K562 (cell line): ENCODE measurements at regions not wholly inside any gene's neighbourhood (a gene's known extent, or its start where the extent isn't known, plus 50 kb on each side); places are given as distances from the start of the nearest gene placed in this dataset.

Source experiments
- ATAC-seq: fragments of 200-7000 bp; cut with Tn5 transposase; 3 replicates; pipeline ENCODE4 v1.9.1; 2020; ENCODE audit warnings: moderate library complexity
- BruUV-seq: library from RNA; stranded (reverse); fragments of 400-500 nt; replicated peaks from 2 replicates; lab custom pipeline; 2021; lab: Mats Ljungman, UMichigan
- CTCF ChIA-PET: fragments of 300-600 bp; formaldehyde crosslinking; extraction: SDS; loops from one replicate; lab custom pipeline; 2021; ENCODE audit warnings: low intra/inter-chr PET ratio; lab: Yijun Ruan, JAX
- POLR2A ChIA-PET: fragments of 300-600, 350-650 bp; sonication (Branson Sonifier 250); formaldehyde crosslinking; extraction: SDS; loops from one replicate; lab custom pipeline; 2021; ENCODE audit warnings: antibody characterized with exemption, inconsistent platforms; lab: Yijun Ruan, JAX
- DNase-seq, 4 experiments: peaks; one replicate each; pipeline versions ENCODE4 v3.0.0 to v3.0.0-alpha.2; 2011 to 2018; ENCODE audit warnings: low spot score in 3 of 4, mixed read lengths in 3 of 4; ENCODE audit errors: extremely low read depth in 1 of 4
- FAIRE-seq: peaks from 2 replicates; lab custom pipeline; 2011; peaks lifted over from hg19 to GRCh38; lab: Jason Lieb, UNC
- H2AFZ ChIP-seq: 2 replicates; pipeline ENCODE4 v1.6.0; 2011; ENCODE audit warnings: low read depth, low read length, control low read depth, inconsistent platforms
- H3K27ac ChIP-seq: fragments of 200-600 bp; 3 replicates; pipeline ENCODE4 v1.8.0; 2011; ENCODE audit warnings: low read depth, mild to moderate bottlenecking, control low read depth, inconsistent platforms, low read length, moderate library complexity, mixed read lengths; ENCODE audit errors: extremely low read depth
- H3K27me3 ChIP-seq, 2 experiments: fragments of 300-600 bp in 1 of 2; 2 replicates in 1 of 2; 3 replicates in 1 of 2; pipeline versions ENCODE4 v1.6.0 to v1.8.0; 2011; ENCODE audit warnings: inconsistent platforms in 2 of 2, low read length in 2 of 2, mild to moderate bottlenecking in 1 of 2, mixed read lengths in 1 of 2, moderate library complexity in 1 of 2; ENCODE audit not compliant: control insufficient read depth in 2 of 2, insufficient read depth in 2 of 2
- H3K36me3 ChIP-seq: fragments of 300-600 bp; 3 replicates; pipeline ENCODE4 v1.8.0; 2011; ENCODE audit warnings: mild to moderate bottlenecking, low read length, inconsistent platforms; ENCODE audit not compliant: control insufficient read depth, insufficient read depth
- H3K4me1 ChIP-seq, 2 experiments: fragments of 200-600 bp in 1 of 2; replicated peaks in 1 of 2; 2 replicates in 1 of 2; 3 replicates in 1 of 2; pipeline versions ENCODE4 v1.5.1 to v1.8.0; 2011; ENCODE audit warnings: inconsistent platforms in 2 of 2, low read length in 2 of 2, mild to moderate bottlenecking in 1 of 2, mixed read lengths in 1 of 2, moderate library complexity in 1 of 2; ENCODE audit not compliant: control insufficient read depth in 2 of 2, insufficient read depth in 2 of 2
- H3K4me2 ChIP-seq: 2 replicates; pipeline ENCODE4 v1.6.1; 2011; ENCODE audit warnings: low read length, control low read depth, inconsistent platforms, mixed read lengths; ENCODE audit not compliant: insufficient read depth
- H3K4me3 ChIP-seq: fragments of 200-600 bp; sonication (generic), shearing (Covaris generic); 2 replicates; pipeline ENCODE4 v1.5.1; 2016; ENCODE audit warnings: control low read depth, inconsistent platforms
- H3K79me2 ChIP-seq: fragments of 200-600 bp; 3 replicates; pipeline ENCODE4 v1.8.0; 2011; ENCODE audit warnings: low read length, inconsistent platforms; ENCODE audit not compliant: control insufficient read depth, insufficient read depth
- H3K9ac ChIP-seq, 2 experiments: 2 replicates each; pipeline versions ENCODE4 v1.6.0 to v1.6.1; 2011; ENCODE audit warnings: low read depth in 2 of 2, low read length in 2 of 2, control low read depth in 1 of 2, inconsistent platforms in 1 of 2, mild to moderate bottlenecking in 1 of 2, mixed read lengths in 1 of 2; ENCODE audit not compliant: insufficient read depth in 1 of 2
- H3K9me1 ChIP-seq: one replicate; pipeline ENCODE4 v1.6.0; 2011; ENCODE audit warnings: inconsistent platforms, mild to moderate bottlenecking, low read length, moderate library complexity; ENCODE audit not compliant: control insufficient read depth, insufficient read depth
- H3K9me3 ChIP-seq: replicated peaks from 2 replicates; pipeline ENCODE4 v1.5.1; 2011; ENCODE audit warnings: low read depth, low read length, inconsistent platforms; ENCODE audit not compliant: control insufficient read depth, insufficient read depth
- H4K20me1 ChIP-seq: replicated peaks from 2 replicates; pipeline ENCODE4 v1.6.1; 2011; ENCODE audit warnings: low read length, inconsistent platforms, mixed read lengths; ENCODE audit not compliant: control insufficient read depth, insufficient read depth
- NFIX ChIP-seq: fragments of 250-450 bp; sonication (Bioruptor Pico); IDR thresholded peaks from 2 replicates; pipeline ENCODE4 v1.4.0; 2020; ENCODE audit warnings: low read depth, mild to moderate bottlenecking, moderate library complexity
- SAFB2 ChIP-seq: fragments of 200-400 bp; formaldehyde crosslinking; IDR thresholded peaks from 2 replicates; pipeline ENCODE4 v1.6.1; 2018; ENCODE audit warnings: borderline replicate concordance, low read length, low read depth, moderate library complexity; ENCODE audit not compliant: severe bottlenecking
- SPI1 ChIP-seq: IDR thresholded peaks from 2 replicates; pipeline ENCODE4 v1.6.1; 2011; ENCODE audit warnings: low read depth, low read length, control low read depth, borderline replicate concordance
- WGBS: fragments of 100-300 bp; shearing (Covaris generic); methylation state at CpG from one replicate; pipeline ENCODE4 v1.1.6; 2016; ENCODE audit warnings: low coverage, mixed read lengths; ENCODE audit not compliant: insufficient coverage; ENCODE audit errors: missing lambda C conversion rate; 5-methylcytosine and 5-hydroxymethylcytosine counted together
- in situ Hi-C: fragments of 300-500 bp; cut with MboI; formaldehyde crosslinking; loops from 4 replicates; pipeline ENCODE4 v1.15.0; 2018; ENCODE audit warnings: inconsistent platforms, mixed read lengths
- intact Hi-C: fragments of 100-400 bp; cut with micrococcal nuclease; formaldehyde crosslinking; loops from 2 replicates; pipeline ENCODE4 v1.14.2; 2022
- TF ChIP-seq, protein P1 (sequence below): fragments of 450-650 bp; conservative IDR thresholded peaks from 2 replicates; pipeline ENCODE4 v1.6.1; 2016; ENCODE audit warnings: missing genetic modification characterization, low read depth, mild to moderate bottlenecking, missing compliant biosample characterization, moderate library complexity
- TF ChIP-seq, protein P2 (sequence below): IDR thresholded peaks from 2 replicates; pipeline ENCODE4 v1.6.1; 2012; ENCODE audit warnings: low read depth, low read length, improper control_type of control experiment, borderline replicate concordance

DNA sequence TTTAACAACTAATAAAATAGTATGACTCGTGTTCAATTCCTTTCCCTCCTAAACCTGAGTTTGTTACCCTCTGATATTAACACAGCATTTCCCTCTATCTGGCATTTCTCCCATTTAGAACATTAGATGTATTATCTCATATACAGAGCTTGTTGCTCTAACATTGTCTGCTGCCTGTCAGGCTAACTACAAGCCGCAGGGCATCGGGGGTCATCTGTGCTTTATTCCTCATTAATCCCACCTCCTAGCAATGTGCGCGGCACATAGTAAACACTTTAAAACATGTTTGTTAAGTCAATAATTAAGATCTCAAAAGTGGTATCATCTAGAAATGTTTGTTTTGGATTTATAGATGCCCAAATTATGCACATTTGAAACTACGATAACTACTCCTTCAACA lies 52.9 kb upstream of the NEBL start:
- FAIRE-seq (no peak), DNase-seq (no peak), ATAC-seq (no peak)
- H3K4me2 ChIP-seq: no peak overlapping the region
- no peaks in the 10 kb centered on the region for H3K27me3 ChIP-seq
- H3K9me1 ChIP-seq: no peaks in the 10 kb centered on the region
- H4K20me1 ChIP-seq: no peaks in the 10 kb centered on the region
- TF ChIP-seq, protein P1, sequence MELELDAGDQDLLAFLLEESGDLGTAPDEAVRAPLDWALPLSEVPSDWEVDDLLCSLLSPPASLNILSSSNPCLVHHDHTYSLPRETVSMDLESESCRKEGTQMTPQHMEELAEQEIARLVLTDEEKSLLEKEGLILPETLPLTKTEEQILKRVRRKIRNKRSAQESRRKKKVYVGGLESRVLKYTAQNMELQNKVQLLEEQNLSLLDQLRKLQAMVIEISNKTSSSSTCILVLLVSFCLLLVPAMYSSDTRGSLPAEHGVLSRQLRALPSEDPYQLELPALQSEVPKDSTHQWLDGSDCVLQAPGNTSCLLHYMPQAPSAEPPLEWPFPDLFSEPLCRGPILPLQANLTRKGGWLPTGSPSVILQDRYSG (tag): no peak
- no peak for TF ChIP-seq NFIX (CRISPR knock-in tag)
- no peak for TF ChIP-seq SAFB2
- no peak overlapping the region for H3K27ac ChIP-seq
- intact Hi-C loops: no loop called here
- H3K9ac ChIP-seq: no peak overlapping the region
- H2AFZ ChIP-seq: no peak overlapping the region
- BruUV-seq: no TSS peak
- in situ Hi-C loops: no loop called here
- H3K36me3 ChIP-seq: no peaks in the 10 kb centered on the region
- POLR2A ChIA-PET: no interaction called here
- H3K4me3 ChIP-seq: no peak overlapping the region
- 68% methylated on average over 6 of the region's 6 CpGs for WGBS
- H3K9me3 ChIP-seq: no peaks in the 10 kb centered on the region
- peaks cover 0 to 4% of the 10 kb centered on the region in 2 experiments; a peak in 2 of 5 replicates for H3K4me1 ChIP-seq
- CTCF ChIA-PET: no interaction called here
- no peaks in the 10 kb centered on the region for H3K79me2 ChIP-seq

DNA sequence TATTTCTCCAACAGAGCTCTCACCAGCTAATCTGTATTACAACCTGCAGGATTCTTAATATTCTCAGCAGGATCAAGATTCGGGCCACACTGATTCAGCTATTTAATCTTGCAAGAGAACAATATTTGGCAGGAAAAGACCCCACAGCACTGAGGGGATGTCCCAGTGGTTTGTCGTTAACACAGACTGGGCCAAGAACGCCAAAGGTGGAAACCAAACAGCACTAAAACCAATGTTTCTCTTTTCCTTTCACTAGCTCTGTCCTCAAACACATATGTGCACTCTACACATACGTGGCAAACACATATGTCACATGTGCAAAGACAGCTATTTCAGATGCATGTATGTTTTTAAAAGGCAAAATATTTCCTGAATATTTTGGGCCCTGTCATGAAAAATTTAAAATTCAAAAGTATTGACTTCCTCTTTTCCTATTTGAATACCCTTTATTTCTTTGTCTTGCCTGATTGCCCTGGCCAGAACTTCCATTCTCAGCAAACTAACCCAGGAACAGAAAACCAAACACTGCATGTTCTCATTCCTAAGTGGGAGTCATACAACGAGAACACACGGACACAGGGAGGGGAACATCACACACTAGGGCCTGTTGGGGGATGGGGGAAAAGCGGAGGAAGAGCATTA lies 51.7 kb upstream of the NEBL start:
- H3K9me1 ChIP-seq: no peaks in the 10 kb centered on the region
- no peaks in the 10 kb centered on the region for H3K79me2 ChIP-seq
- intact Hi-C loops: no loop called here
- no peaks in the 10 kb centered on the region for H3K27me3 ChIP-seq
- POLR2A ChIA-PET: no interaction called here
- H4K20me1 ChIP-seq: no peaks in the 10 kb centered on the region
- no peaks in the 10 kb centered on the region for H3K36me3 ChIP-seq
- H3K27ac ChIP-seq: no peak overlapping the region
- 32% methylated on average over 7 of the region's 7 CpGs for whole genome bisulfite sequencing
- no TSS peak for BruUV-seq
- H3K4me1 ChIP-seq: no peaks in the 10 kb centered on the region; a peak in 1 of 5 replicates
- no peak overlapping the region for H3K4me3 ChIP-seq
- FAIRE-seq (no peak), DNase-seq (no peak), ATAC-seq (no peak)
- no peaks in the 10 kb centered on the region for H3K9me3 ChIP-seq
- no peak overlapping the region for H3K4me2 ChIP-seq
- CTCF ChIA-PET: no interaction called here
- in situ Hi-C loops: no loop called here
- TF ChIP-seq, protein P2, sequence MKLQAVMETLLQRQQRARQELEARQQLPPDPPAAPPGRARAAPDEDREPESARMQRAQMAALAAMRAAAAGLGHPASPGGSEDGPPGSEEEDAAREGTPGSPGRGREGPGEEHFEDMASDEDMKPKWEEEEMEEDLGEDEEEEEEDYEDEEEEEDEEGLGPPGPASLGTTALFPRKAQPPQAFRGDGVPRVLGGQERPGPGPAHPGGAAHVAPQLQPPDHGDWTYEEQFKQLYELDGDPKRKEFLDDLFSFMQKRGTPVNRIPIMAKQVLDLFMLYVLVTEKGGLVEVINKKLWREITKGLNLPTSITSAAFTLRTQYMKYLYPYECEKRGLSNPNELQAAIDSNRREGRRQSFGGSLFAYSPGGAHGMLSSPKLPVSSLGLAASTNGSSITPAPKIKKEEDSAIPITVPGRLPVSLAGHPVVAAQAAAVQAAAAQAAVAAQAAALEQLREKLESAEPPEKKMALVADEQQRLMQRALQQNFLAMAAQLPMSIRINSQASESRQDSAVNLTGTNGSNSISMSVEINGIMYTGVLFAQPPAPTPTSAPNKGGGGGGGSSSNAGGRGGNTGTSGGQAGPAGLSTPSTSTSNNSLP: no peak
- 0 out of 2 replicates have a peak, but pooled peaks have one; percentile 23 for TF ChIP-seq SPI1
- H3K9ac ChIP-seq: no peak overlapping the region
- no peak overlapping the region for H2AFZ ChIP-seq
